Trophoblast cell (in vitro differentiated cells and primary cell): ENCODE measurements at regions not wholly inside any gene's neighbourhood (a gene's known extent, or its start where the extent isn't known, plus 50 kb on each side); places are given as distances from the start of the nearest gene placed in this dataset.

ENCODE experiments used
- DNase-seq, 2 donors: peaks; one replicate each; pipeline ENCODE4 v3.0.0-alpha.2; 2016
- H2AFZ ChIP-seq: 2 replicates; pipeline ENCODE4 v1.6.1; 2013; ENCODE audit warnings: low read length, moderate library complexity, mild to moderate bottlenecking; ENCODE audit not compliant: insufficient read depth, poor library complexity
- H2AK5ac ChIP-seq: 2 replicates; pipeline ENCODE4 v1.6.1; 2013; ENCODE audit warnings: mild to moderate bottlenecking, low read length
- H2BK120ac ChIP-seq: 2 replicates; pipeline ENCODE4 v1.6.1; 2013; ENCODE audit warnings: low read length, mild to moderate bottlenecking, moderate library complexity; ENCODE audit not compliant: insufficient read depth, poor library complexity
- H2BK12ac ChIP-seq: 2 replicates; pipeline ENCODE4 v1.6.1; 2013; ENCODE audit warnings: mild to moderate bottlenecking, low read length, moderate library complexity
- H2BK5ac ChIP-seq: 2 replicates; pipeline ENCODE4 v1.6.1; 2013; ENCODE audit warnings: low read length, low read depth, moderate library complexity, mild to moderate bottlenecking; ENCODE audit not compliant: poor library complexity
- H3K14ac ChIP-seq: 2 replicates; pipeline ENCODE4 v1.6.1; 2013; ENCODE audit warnings: mild to moderate bottlenecking, low read length
- H3K18ac ChIP-seq: 2 replicates; pipeline ENCODE4 v1.6.1; 2013; ENCODE audit warnings: mild to moderate bottlenecking, low read length
- H3K23ac ChIP-seq: 2 replicates; pipeline ENCODE4 v1.6.1; 2013; ENCODE audit warnings: low read length
- H3K27ac ChIP-seq: 2 replicates; pipeline ENCODE4 v1.5.1; 2013; ENCODE audit warnings: low read depth, mild to moderate bottlenecking, inconsistent platforms, low read length, moderate library complexity
- H3K27me3 ChIP-seq: 2 replicates; pipeline ENCODE4 v1.6.1; 2013; ENCODE audit warnings: inconsistent platforms, mild to moderate bottlenecking, low read length, moderate library complexity; ENCODE audit not compliant: insufficient read depth
- H3K36me3 ChIP-seq, 2 experiments: 1 replicate in 1 of 2; 2 replicates in 1 of 2; pipeline ENCODE4 v1.6.1; 2013; ENCODE audit warnings: low read length in 2 of 2, mild to moderate bottlenecking in 2 of 2, moderate library complexity in 1 of 2; ENCODE audit not compliant: insufficient read depth in 2 of 2, control insufficient read depth in 1 of 2
- H3K4ac ChIP-seq: 2 replicates; pipeline ENCODE4 v1.6.1; 2013; ENCODE audit warnings: low read depth, mild to moderate bottlenecking, low read length, moderate library complexity
- H3K4me1 ChIP-seq, 2 experiments: 1 replicate in 1 of 2; 2 replicates in 1 of 2; pipeline ENCODE4 v1.6.1; 2013; ENCODE audit warnings: low read length in 2 of 2, mild to moderate bottlenecking in 2 of 2, moderate library complexity in 1 of 2; ENCODE audit not compliant: insufficient read depth in 2 of 2, control insufficient read depth in 1 of 2
- H3K4me2 ChIP-seq: 2 replicates; pipeline ENCODE4 v1.6.1; 2013; ENCODE audit warnings: inconsistent platforms, mild to moderate bottlenecking, low read length, moderate library complexity
- H3K4me3 ChIP-seq: 2 replicates; pipeline ENCODE4 v1.5.1; 2013; ENCODE audit warnings: mild to moderate bottlenecking, low read depth, low read length, inconsistent platforms
- H3K79me1 ChIP-seq: one replicate; pipeline ENCODE4 v1.6.1; 2013; ENCODE audit warnings: low read length
- H3K79me2 ChIP-seq: 2 replicates; pipeline ENCODE4 v1.6.1; 2013; ENCODE audit warnings: low read length, mild to moderate bottlenecking; ENCODE audit not compliant: control insufficient read depth, insufficient read depth, poor library complexity
- H3K9ac ChIP-seq: 2 replicates; pipeline ENCODE4 v1.6.1; 2013; ENCODE audit warnings: mild to moderate bottlenecking, low read length
- H3K9me3 ChIP-seq: 2 replicates; pipeline ENCODE4 v1.6.1; 2013; ENCODE audit warnings: low read depth, mild to moderate bottlenecking, control low read depth, inconsistent platforms, low read length; ENCODE audit not compliant: insufficient read depth
- H4K12ac ChIP-seq: 2 replicates; pipeline ENCODE4 v1.6.1; 2013; ENCODE audit warnings: low read depth, mild to moderate bottlenecking, low read length, moderate library complexity
- H4K8ac ChIP-seq: 2 replicates; pipeline ENCODE4 v1.6.1; 2013; ENCODE audit warnings: low read depth, mild to moderate bottlenecking, low read length, moderate library complexity
- H4K91ac ChIP-seq: one replicate; pipeline ENCODE4 v1.6.1; 2013; ENCODE audit warnings: low read depth, mild to moderate bottlenecking, low read length, moderate library complexity
- WGBS: extraction: QIAGEN DNeasy Blood & Tissue Kit; methylation state at CpG from one replicate; pipeline ENCODE4 v1.1.7; 2013; ENCODE audit warnings: missing lambda C conversion rate; ENCODE audit not compliant: insufficient read length, insufficient coverage; ENCODE audit errors: extremely low coverage; 5-methylcytosine and 5-hydroxymethylcytosine counted together

DNA sequence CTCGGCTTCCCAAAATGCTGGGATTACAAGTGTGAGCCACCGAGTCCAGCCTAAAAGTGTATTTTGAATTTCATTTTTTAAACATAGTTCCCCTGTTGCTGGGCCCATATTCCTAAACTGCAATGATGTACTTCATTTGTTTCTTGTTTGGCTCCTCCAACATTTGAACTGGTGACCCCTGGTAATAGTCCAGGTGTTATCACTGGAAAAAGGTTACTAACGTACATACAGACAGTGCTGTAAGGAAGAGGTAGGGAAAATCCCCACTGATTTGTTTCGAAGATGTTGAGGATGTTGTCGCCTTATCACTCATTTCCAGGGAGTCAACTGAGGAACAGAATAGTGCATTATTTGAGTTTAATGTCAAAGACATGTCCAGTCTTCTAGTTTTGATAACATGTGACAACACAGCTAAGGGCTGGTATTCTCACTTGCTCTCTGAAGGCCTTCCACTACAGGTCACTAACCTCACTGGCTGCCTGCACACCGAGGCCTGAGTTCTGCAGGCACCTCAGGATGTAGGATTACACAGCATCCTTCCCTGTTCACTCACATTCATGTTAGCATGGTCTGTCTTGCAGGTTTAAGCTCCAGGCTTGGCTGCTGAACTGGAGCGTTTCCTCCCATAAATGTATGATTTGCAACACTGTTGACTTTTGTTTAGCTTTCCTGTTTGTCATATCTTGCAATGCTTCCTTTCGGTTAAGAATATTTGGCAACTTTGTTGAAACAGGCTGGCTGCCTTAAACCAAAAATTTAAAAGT is 362.8 kb downstream of the INHBA start:
- Histone ChIP-seq H2AFZ (no peak overlapping the region), H3K79me2 (no peaks in the 10 kb centered on the region), H3K18ac (no peak overlapping the region), H3K79me1 (peaks cover 3% of the 10 kb centered on the region), H4K91ac (no peak overlapping the region), H2BK120ac (no peak overlapping the region), H2BK12ac (no peak overlapping the region), H3K27ac (no peak overlapping the region), H3K4me2 (no peak overlapping the region), H3K4me3 (no peak overlapping the region), H3K14ac (no peak overlapping the region), H3K9ac (no peak overlapping the region), H3K4me1 (peaks cover 0 to 3% of the 10 kb centered on the region in 2 experiments), H2BK5ac (no peak overlapping the region), H3K27me3 (no peaks in the 10 kb centered on the region), H3K36me3 (no peaks in the 10 kb centered on the region), H4K12ac (no peak overlapping the region), H4K8ac (no peak overlapping the region), H3K4ac (no peak overlapping the region), H3K23ac (no peak overlapping the region), H3K9me3 (no peaks in the 10 kb centered on the region), H2AK5ac (no peak overlapping the region)
- WGBS: no CpG with 5 or more reads among the region's 8 CpGs
- no peak for DNase-seq

DNA sequence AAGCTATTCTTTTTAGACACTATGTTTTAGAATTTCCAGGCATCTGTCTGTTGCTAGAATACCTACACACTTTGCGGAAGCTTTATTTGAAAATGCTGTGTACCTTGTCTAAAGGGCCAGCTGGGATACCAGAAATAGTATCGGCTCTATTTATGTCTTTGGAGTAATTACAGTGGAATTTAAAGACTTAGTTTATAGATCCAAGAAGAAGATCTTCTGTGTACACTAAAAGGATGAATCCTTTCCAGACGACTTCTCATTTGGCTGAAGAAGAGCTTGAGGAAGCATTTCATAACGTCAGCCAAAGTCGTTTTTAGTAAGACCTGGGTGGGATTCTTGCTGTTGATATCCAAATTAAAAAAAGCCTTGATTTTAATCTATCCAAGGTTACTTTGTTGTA is 365.9 kb downstream of the INHBA start:
- no peak overlapping the region for H2AK5ac ChIP-seq
- H3K27ac ChIP-seq: no peak overlapping the region
- H2BK120ac ChIP-seq: no peak overlapping the region
- H3K27me3 ChIP-seq: no peaks in the 10 kb centered on the region
- H3K79me2 ChIP-seq: no peaks in the 10 kb centered on the region
- no peak overlapping the region for H4K12ac ChIP-seq
- no peak overlapping the region for H3K14ac ChIP-seq
- no CpG with 5 or more reads among the region's 5 CpGs for WGBS
- no peaks in the 10 kb centered on the region for H3K36me3 ChIP-seq
- no peak overlapping the region for H3K9ac ChIP-seq
- H3K4me1 ChIP-seq: peaks cover 0 to 3% of the 10 kb centered on the region in 2 experiments
- H3K4ac ChIP-seq: no peak overlapping the region
- no peak overlapping the region for H2BK12ac ChIP-seq
- no peak overlapping the region for H2AFZ ChIP-seq
- H3K79me1 ChIP-seq: peaks cover 3% of the 10 kb centered on the region
- no peak overlapping the region for H2BK5ac ChIP-seq
- no peak overlapping the region for H4K91ac ChIP-seq
- peak in 1 of 2 donors; percentile 55 for DNase-seq
- no peak overlapping the region for H3K4me3 ChIP-seq
- no peak overlapping the region for H3K4me2 ChIP-seq
- H3K23ac ChIP-seq: no peak overlapping the region
- no peak overlapping the region for H3K18ac ChIP-seq
- H3K9me3 ChIP-seq: no peaks in the 10 kb centered on the region
- H4K8ac ChIP-seq: no peak overlapping the region

DNA sequence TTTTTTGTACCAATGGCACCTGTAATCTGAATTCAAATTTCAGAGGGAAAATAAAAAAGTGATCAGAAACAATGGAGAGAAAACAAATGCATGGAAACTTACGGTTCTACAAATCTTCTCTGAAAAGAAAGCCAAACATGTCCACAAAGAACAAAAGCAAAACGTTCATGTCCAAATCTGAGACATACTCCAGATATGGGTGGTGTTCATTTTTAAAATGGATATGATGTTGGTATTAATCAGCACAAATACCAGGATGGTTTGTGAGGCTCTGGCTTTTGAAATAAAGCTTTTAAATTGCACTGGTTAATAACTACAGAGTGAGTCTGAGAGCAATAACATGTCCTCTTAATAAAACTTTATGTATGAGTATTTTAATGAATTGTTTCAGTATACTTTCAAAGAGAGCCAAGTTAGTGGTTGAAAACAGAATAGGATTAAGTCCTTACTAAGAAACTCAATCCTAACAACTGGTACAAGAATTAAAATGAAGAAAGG is 366.4 kb downstream of the INHBA start:
- WGBS: no CpG with 5 or more reads among the region's 2 CpGs
- no peaks in the 10 kb centered on the region for H3K79me2 ChIP-seq
- no peak overlapping the region for H2BK5ac ChIP-seq

DNA sequence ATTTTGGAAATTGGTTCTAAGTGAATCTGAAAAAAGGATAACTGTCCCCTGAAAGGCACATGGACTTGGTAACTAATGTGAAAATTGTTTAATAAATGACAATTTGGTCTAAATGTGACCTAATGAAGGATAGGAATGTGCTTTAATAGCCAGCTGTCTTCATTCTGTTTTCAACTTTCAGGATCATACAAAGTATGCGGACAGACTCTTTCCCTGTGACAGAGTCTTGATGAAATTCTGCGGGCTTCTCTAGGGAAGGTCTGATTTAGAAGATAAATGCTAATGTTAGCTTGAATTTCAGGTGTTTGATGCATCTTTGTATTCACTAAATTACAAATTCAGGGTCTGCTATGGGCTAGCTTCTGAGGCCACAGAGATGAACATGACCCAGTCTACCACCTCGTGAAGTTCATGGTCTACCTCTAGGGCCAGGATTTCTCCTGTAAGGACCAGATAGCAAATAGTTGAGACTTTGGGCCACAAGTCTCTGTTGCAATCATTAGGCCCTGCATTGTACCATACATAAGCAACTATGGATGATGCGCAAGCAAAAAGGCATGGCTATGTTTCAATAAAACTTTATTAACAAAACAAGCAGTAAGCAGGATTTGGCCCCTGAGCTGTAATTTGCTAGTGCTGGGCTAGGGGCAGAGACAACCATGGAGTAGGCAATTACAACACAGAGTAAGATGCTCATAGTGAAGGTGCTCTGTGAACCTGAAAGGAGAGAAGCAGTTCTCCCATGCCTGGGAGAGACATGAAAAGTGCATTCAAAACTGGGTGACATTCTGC is 368.6 kb downstream of the INHBA start:
- no peak overlapping the region for H3K27ac ChIP-seq
- H2BK12ac ChIP-seq: no peak overlapping the region
- H3K4ac ChIP-seq: no peak overlapping the region
- H3K79me1 ChIP-seq: peaks cover 3% of the 10 kb centered on the region
- no peak overlapping the region for H3K4me2 ChIP-seq
- no peaks in the 10 kb centered on the region for H3K36me3 ChIP-seq
- peak overlapping the region; percentile 63 for H2BK120ac ChIP-seq
- no peak overlapping the region for H2BK5ac ChIP-seq
- H3K27me3 ChIP-seq: no peaks in the 10 kb centered on the region
- no peak overlapping the region for H3K18ac ChIP-seq
- no peak overlapping the region for H2AK5ac ChIP-seq
- WGBS: no CpG with 5 or more reads among the region's 4 CpGs
- no peak overlapping the region for H2AFZ ChIP-seq
- no peak overlapping the region for H3K14ac ChIP-seq
- H3K9me3 ChIP-seq: no peaks in the 10 kb centered on the region
- no peak overlapping the region for H4K12ac ChIP-seq
- H3K23ac ChIP-seq: no peak overlapping the region
- no peak overlapping the region for H3K4me3 ChIP-seq
- DNase-seq: peak; percentile 23 to 71
- H3K9ac ChIP-seq: no peak overlapping the region
- no peaks in the 10 kb centered on the region for H3K79me2 ChIP-seq
- no peak overlapping the region for H4K8ac ChIP-seq
- no peak overlapping the region for H4K91ac ChIP-seq
- H3K4me1 ChIP-seq: peaks cover 0 to 3% of the 10 kb centered on the region in 2 experiments

More for the DNA sequence above, 366.4 kb downstream of the INHBA start:
- Histone ChIP-seq H4K91ac (no peak overlapping the region), H2BK12ac (no peak overlapping the region), H4K8ac (no peak overlapping the region), H4K12ac (no peak overlapping the region), H3K27ac (no peak overlapping the region), H3K4me1 (peaks cover 0 to 3% of the 10 kb centered on the region in 2 experiments), H2BK120ac (no peak overlapping the region), H3K23ac (no peak overlapping the region), H3K4ac (no peak overlapping the region), H3K14ac (no peak overlapping the region), H3K36me3 (no peaks in the 10 kb centered on the region), H3K9ac (no peak overlapping the region), H3K4me3 (no peak overlapping the region), H3K9me3 (no peaks in the 10 kb centered on the region), H2AK5ac (no peak overlapping the region), H2AFZ (no peak overlapping the region), H3K27me3 (no peaks in the 10 kb centered on the region), H3K4me2 (no peak overlapping the region), H3K79me1 (peaks cover 3% of the 10 kb centered on the region), H3K18ac (no peak overlapping the region)
- DNase-seq: peak in 1 of 2 donors; percentile 5
